DOHH2 (cell line): ENCODE measurements at regions not wholly inside any gene's neighbourhood (a gene's known extent, or its start where the extent isn't known, plus 50 kb on each side); places are given as distances from the start of the nearest gene placed in this dataset.

Source experiments
- CTCF ChIP-seq: fragments of 200-600 bp; sonication (generic); IDR thresholded peaks from one replicate; pipeline ENCODE4 v1.5.1; 2014; ENCODE audit warnings: antibody characterized with exemption, mild to moderate bottlenecking, low read depth, low read length; ENCODE audit not compliant: poor library complexity, severe bottlenecking
- EZH2phosphoT487 ChIP-seq: fragments of 200-600 bp; sonication (generic); IDR thresholded peaks from 2 replicates; pipeline ENCODE4 v1.6.1; 2017; ENCODE audit warnings: borderline replicate concordance, mild to moderate bottlenecking, antibody characterized with exemption, low read length, moderate library complexity, mixed read lengths

GRCh38 chr12:126974779-126975178, 1292.2 kb upstream of the TMEM132C start:
- no peak for TF ChIP-seq CTCF
- no peak for TF ChIP-seq EZH2phosphoT487
